Activated naive CD4-positive, alpha-beta T cell treated with anti-CD3 and anti-CD28 coated beads for 36 hours (primary cell): ENCODE measurements at regions not wholly inside any gene's neighbourhood (a gene's known extent, or its start where the extent isn't known, plus 50 kb on each side); places are given as distances from the start of the nearest gene placed in this dataset.
"Not testable (repeated sequence)": the region's sequence is repeated elsewhere in the genome, so short reads cannot be mapped to it uniquely, and the experiment has no call there.

Experiments used
- CTCF ChIA-PET: fragments of 350-600 bp; sonication (Branson Sonifier 250); formaldehyde crosslinking; loops from one replicate; lab custom pipeline; 2021; ENCODE audit warnings: antibody characterized with exemption; lab: Charles Lee
- DNase-seq: peaks from one replicate; pipeline ENCODE4 v3.0.0-alpha.2; 2020
- H3K27ac Mint-ChIP-seq: one replicate; pipeline ENCODE4 v1.8.0; 2021; ENCODE audit warnings: mild to moderate bottlenecking, mixed read lengths
- H3K27me3 Mint-ChIP-seq: one replicate; pipeline ENCODE4 v1.8.0; 2021; ENCODE audit warnings: low read depth, mixed read lengths
- H3K36me3 Mint-ChIP-seq: one replicate; pipeline ENCODE4 v1.8.0; 2021; ENCODE audit warnings: low read depth, mixed read lengths
- H3K4me1 Mint-ChIP-seq: one replicate; pipeline ENCODE4 v1.8.0; 2021; ENCODE audit warnings: low read depth, mixed read lengths
- H3K4me3 Mint-ChIP-seq: one replicate; pipeline ENCODE4 v1.8.0; 2021; ENCODE audit warnings: mild to moderate bottlenecking, moderate library complexity, mixed read lengths
- H3K9me3 Mint-ChIP-seq: one replicate; pipeline ENCODE4 v1.8.0; 2021; ENCODE audit warnings: mixed read lengths
- intact Hi-C: fragments of 100-400 bp; cut with micrococcal nuclease; formaldehyde crosslinking; loops from one replicate; pipeline ENCODE4 v1.15.1; 2023

GRCh38 chr5:125673359-125673950 is 749.8 kb upstream of the GRAMD2B start:
- Mint-ChIP-seq H3K27ac (no peak overlapping the region), H3K4me3 (no peak overlapping the region), H3K36me3 (no peaks in the 10 kb centered on the region), H3K27me3 (no peaks in the 10 kb centered on the region), H3K9me3 (peaks cover 6% of the 10 kb centered on the region), H3K4me1 (no peaks in the 10 kb centered on the region)
- CTCF ChIA-PET: no interaction called here
- DNase-seq: no peak
- intact Hi-C loops: no loop called here

GRCh38 chr5:125679522-125679921 is 743.7 kb upstream of the GRAMD2B start:
- Mint-ChIP-seq H3K4me3 (no peak overlapping the region), H3K27me3 (no peaks in the 10 kb centered on the region), H3K4me1 (no peaks in the 10 kb centered on the region), H3K9me3 (peaks cover 6% of the 10 kb centered on the region), H3K27ac (no peak overlapping the region), H3K36me3 (no peaks in the 10 kb centered on the region)
- DNase-seq: no peak
- CTCF ChIA-PET: interaction anchor here (0.8 kb wide), 1 partner anchor 19 kb away, joined by 4 read pairs; no protein-coding TSS in a partner anchor
- intact Hi-C loops: no loop called here

GRCh38 chr5:125683669-125684068 is 739.5 kb upstream of the GRAMD2B start:
- no peak for DNase-seq
- CTCF ChIA-PET: no interaction called here
- H3K9me3 Mint-ChIP-seq: no peaks in the 10 kb centered on the region
- intact Hi-C loops: no loop called here
- H3K4me3 Mint-ChIP-seq: no peak overlapping the region
- no peaks in the 10 kb centered on the region for H3K27me3 Mint-ChIP-seq
- no peaks in the 10 kb centered on the region for H3K4me1 Mint-ChIP-seq
- H3K27ac Mint-ChIP-seq: no peak overlapping the region
- no peaks in the 10 kb centered on the region for H3K36me3 Mint-ChIP-seq

GRCh38 chr5:125685771-125686170 is 737.4 kb upstream of the GRAMD2B start:
- CTCF ChIA-PET: no interaction called here
- H3K4me3 Mint-ChIP-seq: no peak overlapping the region
- H3K27ac Mint-ChIP-seq: no peak overlapping the region
- no peaks in the 10 kb centered on the region for H3K4me1 Mint-ChIP-seq
- DNase-seq: no peak
- no peaks in the 10 kb centered on the region for H3K27me3 Mint-ChIP-seq
- no peaks in the 10 kb centered on the region for H3K36me3 Mint-ChIP-seq
- H3K9me3 Mint-ChIP-seq: no peaks in the 10 kb centered on the region
- intact Hi-C loops: no loop called here

- H3K27ac Mint-ChIP-seq, CTCF ChIA-PET, H3K9me3 Mint-ChIP-seq, H3K4me3 Mint-ChIP-seq, intact Hi-C loops, H3K36me3 Mint-ChIP-seq, DNase-seq, H3K4me1 Mint-ChIP-seq, H3K27me3 Mint-ChIP-seq: not testable (repeated sequence)
Observed at GRCh38 chr5:125691738-125692530, 731.3 kb upstream of the GRAMD2B start.

- no peaks in the 10 kb centered on the region for H3K36me3 Mint-ChIP-seq
- CTCF ChIA-PET: no interaction called here
- intact Hi-C loops: no loop called here
- H3K9me3 Mint-ChIP-seq: peaks cover 3% of the 10 kb centered on the region
- no peaks in the 10 kb centered on the region for H3K4me1 Mint-ChIP-seq
- no peak overlapping the region for H3K27ac Mint-ChIP-seq
- H3K4me3 Mint-ChIP-seq: no peak overlapping the region
- no peaks in the 10 kb centered on the region for H3K27me3 Mint-ChIP-seq
- no peak for DNase-seq
Observed at GRCh38 chr5:125695996-125696655, 727.1 kb upstream of the GRAMD2B start.

- no peaks in the 10 kb centered on the region for H3K27me3 Mint-ChIP-seq
- CTCF ChIA-PET: no interaction called here
- peaks cover 3% of the 10 kb centered on the region for H3K9me3 Mint-ChIP-seq
- DNase-seq: no peak
- intact Hi-C loops: no loop called here
- no peak overlapping the region for H3K27ac Mint-ChIP-seq
- H3K36me3 Mint-ChIP-seq: no peaks in the 10 kb centered on the region
- no peaks in the 10 kb centered on the region for H3K4me1 Mint-ChIP-seq
- no peak overlapping the region for H3K4me3 Mint-ChIP-seq
Observed at GRCh38 chr5:125696762-125697161, 726.4 kb upstream of the GRAMD2B start.

GRCh38 chr5:125698420-125698819 is 724.8 kb upstream of the GRAMD2B start:
- no peak overlapping the region for H3K27ac Mint-ChIP-seq
- no peak for DNase-seq
- intact Hi-C loops: no loop called here
- H3K4me1 Mint-ChIP-seq: no peaks in the 10 kb centered on the region
- CTCF ChIA-PET: interaction anchor here (1.0 kb wide), 1 partner anchor 19 kb away, joined by 4 read pairs; no protein-coding TSS in a partner anchor
- H3K36me3 Mint-ChIP-seq: no peaks in the 10 kb centered on the region
- H3K4me3 Mint-ChIP-seq: no peak overlapping the region
- H3K9me3 Mint-ChIP-seq: peaks cover 3% of the 10 kb centered on the region
- H3K27me3 Mint-ChIP-seq: no peaks in the 10 kb centered on the region

- Mint-ChIP-seq H3K4me3 (no peak overlapping the region), H3K36me3 (no peaks in the 10 kb centered on the region), H3K27ac (no peak overlapping the region), H3K27me3 (no peaks in the 10 kb centered on the region), H3K9me3 (peaks cover 8% of the 10 kb centered on the region), H3K4me1 (no peaks in the 10 kb centered on the region)
- intact Hi-C loops: no loop called here
- CTCF ChIA-PET: no interaction called here
- DNase-seq: no peak
Observed at GRCh38 chr5:125699860-125700259, 723.3 kb upstream of the GRAMD2B start.

- Mint-ChIP-seq H3K27me3 (no peaks in the 10 kb centered on the region), H3K4me1 (no peaks in the 10 kb centered on the region), H3K27ac (no peak overlapping the region), H3K9me3 (peaks cover 10% of the 10 kb centered on the region), H3K4me3 (no peak overlapping the region), H3K36me3 (no peaks in the 10 kb centered on the region)
- DNase-seq: no peak
- CTCF ChIA-PET: no interaction called here
- intact Hi-C loops: no loop called here
Observed at GRCh38 chr5:125700380-125700861, 722.8 kb upstream of the GRAMD2B start.

GRCh38 chr5:125703616-125704015 is 719.6 kb upstream of the GRAMD2B start:
- CTCF ChIA-PET: no interaction called here
- Mint-ChIP-seq H3K36me3 (no peaks in the 10 kb centered on the region), H3K27me3 (no peaks in the 10 kb centered on the region), H3K4me3 (no peak overlapping the region), H3K9me3 (peaks cover 8% of the 10 kb centered on the region), H3K27ac (no peak overlapping the region), H3K4me1 (no peaks in the 10 kb centered on the region)
- no peak for DNase-seq
- intact Hi-C loops: no loop called here

- H3K4me3 Mint-ChIP-seq: no peak overlapping the region
- no peak overlapping the region for H3K27ac Mint-ChIP-seq
- peaks cover 8% of the 10 kb centered on the region for H3K9me3 Mint-ChIP-seq
- CTCF ChIA-PET: interaction anchor here (0.7 kb wide), 1 partner anchor 9 kb away, joined by 4 read pairs; no protein-coding TSS in a partner anchor
- intact Hi-C loops: no loop called here
- no peaks in the 10 kb centered on the region for H3K27me3 Mint-ChIP-seq
- H3K36me3 Mint-ChIP-seq: no peaks in the 10 kb centered on the region
- no peak for DNase-seq
- H3K4me1 Mint-ChIP-seq: no peaks in the 10 kb centered on the region
Observed at GRCh38 chr5:125704888-125705287, 718.3 kb upstream of the GRAMD2B start.
